ENCODE measurements at regions not wholly inside any gene's neighbourhood (a gene's known extent, or its start where the extent isn't known, plus 50 kb on each side); places are given as distances from the start of the nearest gene placed in this dataset.

DNA sequence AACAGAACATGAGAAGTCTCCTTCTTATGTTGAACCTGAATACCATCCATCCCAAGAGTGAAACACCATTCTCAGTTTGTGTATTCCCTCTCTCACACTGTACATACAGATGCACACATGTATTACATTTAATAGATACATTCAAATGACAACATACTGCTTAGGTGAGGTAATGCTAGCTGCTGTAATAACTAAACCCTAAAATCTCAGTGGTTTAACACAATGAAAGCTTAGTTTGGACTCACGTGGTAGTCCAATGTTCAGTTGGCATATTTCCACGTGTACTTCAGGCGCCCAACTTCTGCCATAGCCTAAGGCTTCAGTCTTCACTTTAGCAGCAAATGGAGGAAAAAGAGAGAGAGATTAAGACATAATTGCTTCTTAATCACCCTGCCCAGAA is 351.1 kb upstream of the PMFBP1 start:
- in situ Hi-C loops (cut with HindIII; ENCODE audit: low sequenced_read_pairs): loop anchor here (10.0 to 25.0 kb wide), 2 partner anchors 262 to 689 kb away; no protein-coding TSS in a partner anchor

DNA sequence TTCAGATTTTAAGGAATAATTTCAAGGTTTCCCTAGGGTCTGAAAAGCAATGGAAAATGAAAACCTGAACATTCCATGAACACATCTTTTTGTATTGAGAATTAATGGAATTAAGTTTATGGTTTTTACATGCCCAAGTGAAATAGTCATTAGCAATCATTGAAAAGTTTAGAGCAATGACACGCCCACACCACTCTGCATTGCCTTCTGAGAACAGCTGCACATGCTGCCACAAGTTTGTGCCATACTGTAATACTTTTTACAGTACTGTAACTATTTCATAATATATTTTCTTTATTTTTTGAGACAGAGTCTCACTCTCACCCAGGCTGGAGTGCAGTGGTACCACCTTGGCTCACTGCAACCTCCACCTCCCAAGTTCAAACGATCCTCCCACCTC is 345.2 kb upstream of the PMFBP1 start:
- in situ Hi-C loops (cut with HindIII; ENCODE audit: low sequenced_read_pairs): loop anchor here (25.0 kb wide), 1 partner anchor 695 kb away; no protein-coding TSS in a partner anchor

DNA sequence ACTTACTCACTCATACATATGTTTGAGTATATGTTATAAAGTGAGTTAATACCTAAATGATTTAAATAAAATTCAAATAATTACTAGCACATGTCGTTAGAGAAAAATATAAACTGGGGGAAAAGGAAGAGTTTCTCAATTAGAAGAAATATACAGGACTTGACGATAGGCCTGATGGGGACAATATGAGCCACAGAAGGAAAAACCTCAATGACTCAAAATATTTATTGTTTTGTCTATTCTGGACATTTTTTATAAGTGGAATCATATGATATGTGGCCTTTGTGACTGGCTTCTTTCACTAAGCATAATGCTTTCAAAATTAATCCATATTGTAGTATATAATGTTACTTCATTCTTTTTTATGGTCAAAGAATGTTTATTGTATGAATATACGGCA is 339.2 kb upstream of the PMFBP1 start:
- in situ Hi-C loops (cut with HindIII; ENCODE audit: low sequenced_read_pairs): loop anchor here (25.0 kb wide), 1 partner anchor 701 kb away; no protein-coding TSS in a partner anchor

DNA sequence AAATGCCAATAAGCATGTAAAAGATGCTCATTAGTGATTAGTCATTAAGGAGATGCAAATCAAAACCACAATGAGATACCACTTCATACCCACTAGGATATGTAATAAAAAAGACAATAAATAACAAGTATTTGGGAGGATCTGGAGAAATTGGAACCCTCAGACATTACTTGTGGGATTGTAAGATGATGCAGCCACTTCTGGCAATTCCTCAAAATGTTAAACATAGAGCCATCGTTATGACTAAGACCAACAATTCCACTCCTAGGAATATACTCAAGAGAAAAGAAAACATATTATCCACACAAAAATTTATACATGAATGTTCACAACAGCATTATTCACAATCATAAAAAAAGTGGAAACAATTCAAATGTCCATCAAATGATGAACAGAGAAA is 336.2 kb upstream of the PMFBP1 start:
- in situ Hi-C loops (cut with HindIII; ENCODE audit: low sequenced_read_pairs): loop anchor here (25.0 kb wide), 1 partner anchor 704 kb away; no protein-coding TSS in a partner anchor

DNA sequence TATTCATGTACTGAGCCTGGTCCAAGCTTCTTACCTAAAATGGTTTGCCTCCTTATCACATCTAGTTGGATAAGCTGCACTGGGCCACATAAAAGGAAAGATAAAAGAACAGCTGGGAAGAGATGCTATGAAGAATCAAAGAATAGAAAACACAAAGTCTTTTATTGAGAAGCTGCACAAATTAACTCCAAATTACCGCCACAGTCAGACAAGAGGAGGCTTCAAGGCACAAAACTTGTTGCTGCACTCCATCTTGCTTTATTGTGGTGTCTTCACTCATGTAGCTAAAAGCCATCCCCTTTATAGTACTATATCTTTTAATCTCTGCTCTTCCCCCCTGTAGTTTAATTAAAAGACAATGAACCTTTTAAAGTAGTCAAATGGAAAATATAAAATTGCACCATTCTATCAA is 330.6 kb upstream of the PMFBP1 start:
- in situ Hi-C loops (cut with HindIII; ENCODE audit: low sequenced_read_pairs): loop anchor here (25.0 kb wide), 1 partner anchor 710 kb away; no protein-coding TSS in a partner anchor

DNA sequence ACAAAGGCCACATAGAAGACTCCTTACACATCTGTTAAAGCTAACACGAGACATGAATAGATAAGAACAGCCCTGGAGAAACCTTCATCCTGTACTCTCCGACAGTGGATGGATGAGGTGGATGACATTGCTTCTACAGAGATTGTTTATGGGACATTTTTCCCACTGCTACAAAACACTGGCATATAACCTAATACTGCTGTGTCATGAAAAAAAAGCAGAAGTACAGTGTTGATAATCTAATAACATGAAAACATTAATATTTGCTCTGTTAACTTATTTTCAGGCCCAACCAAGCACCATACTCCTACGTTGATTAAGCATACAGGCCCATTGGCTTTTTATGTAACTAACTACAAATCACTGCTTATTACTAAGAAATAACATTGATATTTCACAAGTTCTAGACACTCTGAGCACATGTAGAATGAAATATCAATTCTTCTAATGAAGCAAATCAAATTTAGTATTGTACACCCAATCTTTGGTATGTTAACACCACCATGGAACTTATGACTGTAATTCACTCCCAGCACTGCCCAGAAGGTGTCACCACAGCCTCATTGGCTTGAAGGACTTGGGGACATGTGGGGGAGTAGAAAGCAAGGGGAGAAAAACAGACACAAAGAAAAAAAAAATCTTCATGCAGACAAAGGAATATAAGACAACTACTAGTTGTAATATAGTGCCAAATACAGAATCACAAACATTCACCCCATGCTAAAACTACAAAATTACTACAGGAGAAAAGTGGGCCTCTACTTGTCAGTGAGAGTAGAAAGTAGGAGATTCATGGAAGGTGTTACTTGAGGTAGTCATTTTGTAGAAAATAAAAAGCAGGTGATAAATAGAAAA is 330.0 kb upstream of the PMFBP1 start:
- in situ Hi-C loops (cut with HindIII; ENCODE audit: low sequenced_read_pairs): loop anchor here (25.0 kb wide), 1 partner anchor 710 kb away; no protein-coding TSS in a partner anchor

DNA sequence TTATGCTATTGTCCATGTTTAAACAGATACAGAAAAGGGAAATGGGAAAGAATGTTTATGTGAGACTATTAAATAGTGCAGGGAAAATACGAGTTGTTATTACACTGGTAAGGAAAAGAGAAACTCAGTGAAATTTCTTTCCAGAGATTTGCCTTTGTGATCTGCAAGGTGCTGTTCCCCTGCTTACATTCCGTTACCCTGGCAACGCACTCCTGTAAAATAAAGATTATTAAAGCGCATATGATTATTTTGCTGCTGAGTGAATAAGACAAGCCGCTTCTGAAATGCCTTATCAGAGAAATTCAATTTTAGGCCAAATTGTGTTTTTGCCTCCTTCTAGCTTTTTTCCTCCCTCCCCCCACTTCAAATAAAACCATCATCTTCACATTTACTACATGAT is 328.6 kb upstream of the PMFBP1 start:
- in situ Hi-C loops (cut with HindIII; ENCODE audit: low sequenced_read_pairs): loop anchor here (25.0 kb wide), 1 partner anchor 712 kb away; no protein-coding TSS in a partner anchor

DNA sequence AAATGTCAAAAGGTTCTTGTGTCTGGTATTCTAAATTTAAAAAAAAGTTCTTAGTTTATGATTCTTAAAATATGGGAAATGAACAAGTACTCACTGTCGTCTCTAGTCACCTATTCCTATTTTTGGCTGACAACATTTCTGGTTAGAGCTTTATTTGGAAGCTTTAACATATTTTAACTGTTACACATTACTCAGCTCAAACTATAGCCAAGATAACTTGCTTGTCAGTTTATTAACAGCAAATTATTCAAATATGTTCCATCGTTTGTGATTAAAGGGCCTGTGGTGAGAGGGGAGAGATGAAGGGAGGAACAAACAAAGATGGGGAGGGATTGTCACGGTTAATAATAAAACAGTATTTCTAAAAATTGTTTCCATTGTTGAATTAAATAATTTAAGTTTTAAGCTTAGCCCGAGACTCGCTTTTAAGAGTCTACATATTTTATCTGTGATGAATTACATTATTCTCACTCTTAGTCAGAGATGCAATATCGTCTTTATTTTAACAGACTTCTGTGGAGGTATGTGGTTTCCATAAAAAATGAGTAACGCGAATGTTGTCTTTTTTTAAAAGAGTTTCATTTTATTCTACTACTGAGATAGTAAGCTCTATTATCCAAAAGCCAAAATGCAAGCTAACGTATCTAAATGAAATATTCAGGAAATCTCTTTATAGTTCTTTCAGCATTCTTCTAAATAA is 321.9 kb upstream of the PMFBP1 start:
- in situ Hi-C loops (cut with HindIII; ENCODE audit: low sequenced_read_pairs): no loop called here

DNA sequence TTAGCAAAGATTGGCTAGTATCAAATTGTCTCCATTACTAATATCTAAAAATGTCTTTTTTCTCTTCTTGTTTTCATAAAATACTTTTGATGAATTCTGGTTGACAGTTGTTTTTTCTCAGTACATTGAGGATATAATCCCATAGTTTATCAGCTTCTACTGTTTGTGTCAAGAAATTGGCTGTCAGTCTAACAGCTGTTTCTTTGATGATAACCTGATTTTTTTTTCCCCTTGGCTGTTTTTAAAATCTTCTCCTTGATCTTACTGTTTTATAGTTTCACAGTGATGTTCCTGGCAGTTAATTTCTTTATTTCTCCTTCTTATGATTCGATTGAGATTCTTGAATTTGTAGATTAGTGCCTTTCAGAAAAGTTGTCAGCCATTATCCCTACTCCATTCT is 315.3 kb upstream of the PMFBP1 start:
- in situ Hi-C loops (cut with HindIII; ENCODE audit: low sequenced_read_pairs): no loop called here

DNA sequence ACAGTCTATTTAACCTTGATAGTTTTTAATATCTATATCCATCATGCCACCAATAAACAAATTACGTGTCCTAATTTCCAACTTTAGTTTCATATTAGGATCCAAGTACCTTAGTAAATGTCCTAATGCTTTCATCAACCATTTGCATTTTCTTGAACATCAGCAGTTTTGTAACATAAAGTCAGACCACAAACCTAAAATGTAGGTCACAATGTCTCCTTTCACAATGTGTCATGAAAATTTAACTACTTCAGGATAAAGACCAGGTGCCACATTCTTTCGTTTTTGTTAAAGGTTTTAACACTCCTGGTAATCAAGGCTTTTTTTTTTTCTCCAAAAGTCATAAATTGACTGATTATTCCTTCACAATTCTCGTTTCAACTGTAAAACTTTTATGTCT is 310.7 kb upstream of the PMFBP1 start:
- in situ Hi-C loops (cut with HindIII; ENCODE audit: low sequenced_read_pairs): no loop called here

DNA sequence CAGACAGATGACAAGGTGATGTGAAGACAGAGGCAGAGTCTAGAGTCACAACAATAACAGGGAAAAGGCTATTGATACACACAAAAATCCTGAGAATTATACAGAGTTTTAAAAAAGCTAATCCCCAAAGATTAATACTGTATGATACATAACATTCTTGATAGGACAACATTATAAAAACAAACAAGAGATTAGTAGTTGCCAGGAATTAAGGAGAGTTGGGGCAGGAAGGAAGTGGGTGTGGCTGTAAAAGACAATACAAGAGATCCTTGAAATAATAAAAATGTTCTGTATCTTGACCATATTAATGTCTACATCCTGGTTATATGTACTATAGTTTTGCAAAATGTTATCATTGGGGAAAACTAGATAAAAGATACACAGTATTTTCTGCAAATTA is 309.5 kb upstream of the PMFBP1 start:
- in situ Hi-C loops (cut with HindIII; ENCODE audit: low sequenced_read_pairs): no loop called here

DNA sequence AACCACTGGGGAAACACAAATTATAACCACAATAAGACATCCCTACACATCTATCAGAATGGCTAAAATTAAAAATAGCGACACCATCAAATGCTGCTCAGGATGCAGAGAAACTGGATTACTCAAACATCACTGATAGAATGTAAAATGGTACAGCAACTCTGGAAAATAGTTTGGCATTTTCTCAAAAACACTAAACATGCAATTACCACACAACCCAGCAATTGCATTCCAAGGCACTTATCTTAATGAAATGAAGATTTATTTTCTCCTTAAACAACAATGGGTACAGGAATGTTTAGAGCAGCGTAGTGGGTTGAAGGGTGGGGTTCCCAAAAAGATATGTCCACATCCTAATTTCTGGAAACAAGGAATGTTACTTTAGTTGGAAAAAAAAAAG is 309.0 kb upstream of the PMFBP1 start:
- in situ Hi-C loops (cut with HindIII; ENCODE audit: low sequenced_read_pairs): no loop called here

DNA sequence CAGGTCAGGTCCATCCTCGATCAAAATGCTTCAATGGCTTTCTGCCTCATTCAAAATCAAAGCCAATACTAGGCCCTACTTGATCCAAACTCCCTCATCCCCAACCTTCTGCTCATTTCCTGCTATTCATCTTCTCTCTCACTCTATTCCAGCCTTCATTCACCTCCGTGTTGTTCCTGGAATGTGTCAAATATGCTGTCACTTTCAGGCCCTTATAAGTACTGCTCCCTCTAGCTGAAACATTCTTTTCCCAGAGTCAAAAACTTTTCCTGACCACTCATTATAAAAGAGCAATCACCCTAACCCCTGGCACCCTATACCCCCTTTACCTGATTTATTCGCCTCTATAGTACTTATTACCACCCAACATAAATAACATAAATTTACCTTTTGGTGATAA is 303.7 kb upstream of the PMFBP1 start:
- in situ Hi-C loops (cut with HindIII; ENCODE audit: low sequenced_read_pairs): no loop called here

DNA sequence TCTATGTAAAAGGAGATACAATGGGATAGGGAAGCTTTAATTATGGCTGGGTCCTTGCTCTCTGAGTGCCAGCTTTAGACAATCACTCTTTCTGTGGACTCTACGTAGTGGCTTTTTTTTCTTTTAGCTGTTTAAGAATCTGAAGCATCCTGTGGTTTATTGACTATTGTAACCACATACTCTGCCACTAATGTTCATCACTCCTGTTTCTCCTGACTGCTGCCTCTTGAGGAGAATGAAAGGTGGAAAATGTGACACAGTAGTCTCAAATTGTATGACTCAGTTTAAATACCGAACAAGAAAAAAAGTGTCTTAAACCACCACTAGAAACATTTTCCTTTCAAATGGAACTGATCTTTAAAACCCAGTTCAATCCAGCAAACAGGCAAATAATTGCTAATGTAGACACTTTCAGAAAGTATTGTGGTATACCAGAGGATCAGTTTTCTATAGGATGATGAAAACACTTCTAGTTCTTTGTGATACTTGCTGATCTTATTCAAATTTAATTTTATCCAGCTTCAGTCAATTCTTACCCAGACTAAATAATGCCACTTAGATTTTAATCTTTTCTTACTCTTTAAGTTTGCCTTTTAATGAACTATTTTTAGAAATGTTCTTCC is 302.7 kb upstream of the PMFBP1 start:
- in situ Hi-C loops (cut with HindIII; ENCODE audit: low sequenced_read_pairs): no loop called here

DNA sequence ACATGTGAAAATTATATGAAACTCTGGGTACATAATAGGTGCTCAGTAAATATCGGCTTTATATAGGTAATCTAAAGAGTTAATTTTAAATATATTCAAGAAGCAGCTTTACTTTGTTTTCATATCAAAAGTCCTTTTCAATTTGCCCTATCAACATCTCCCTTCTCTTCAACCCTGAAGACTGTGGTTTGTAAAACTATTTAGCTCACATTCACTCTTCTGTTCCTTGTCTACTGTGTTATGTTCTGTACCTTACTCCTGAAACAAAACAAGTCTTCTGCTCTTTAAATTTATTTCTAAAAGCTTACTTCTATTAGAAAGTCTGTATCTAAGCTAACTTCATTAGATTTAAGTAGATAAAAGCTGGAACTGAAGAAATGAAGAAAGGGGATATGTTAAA is 301.7 kb upstream of the PMFBP1 start:
- in situ Hi-C loops (cut with HindIII; ENCODE audit: low sequenced_read_pairs): no loop called here

DNA sequence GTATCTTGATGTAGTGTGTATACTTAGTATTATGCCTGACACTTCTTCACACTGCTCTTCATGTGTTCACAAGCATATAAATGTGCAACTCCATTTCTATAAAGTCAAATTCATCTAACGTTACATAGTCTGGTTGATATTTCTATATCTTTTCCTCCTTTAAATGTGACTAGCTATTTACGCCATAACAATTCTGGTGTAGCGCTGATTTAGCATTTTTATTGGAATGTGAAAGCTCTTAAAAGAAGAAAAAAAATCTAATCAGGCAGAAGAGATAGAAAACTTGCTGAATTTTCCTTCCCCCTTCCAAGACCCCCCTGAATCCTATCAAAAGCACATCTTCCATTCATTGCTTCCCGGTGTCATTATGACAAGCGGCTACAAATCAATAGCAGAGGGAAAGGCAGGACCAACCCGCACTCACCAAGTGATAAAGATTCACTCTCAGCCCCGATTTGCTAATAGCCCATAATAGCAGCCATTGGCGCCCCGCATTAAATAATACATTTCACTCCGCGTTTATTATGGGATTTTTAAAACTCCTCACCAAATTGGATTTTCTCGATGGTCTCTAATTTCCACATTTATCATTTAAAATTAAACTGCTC is 299.5 kb upstream of the PMFBP1 start:
- in situ Hi-C loops (cut with HindIII; ENCODE audit: low sequenced_read_pairs): no loop called here

DNA sequence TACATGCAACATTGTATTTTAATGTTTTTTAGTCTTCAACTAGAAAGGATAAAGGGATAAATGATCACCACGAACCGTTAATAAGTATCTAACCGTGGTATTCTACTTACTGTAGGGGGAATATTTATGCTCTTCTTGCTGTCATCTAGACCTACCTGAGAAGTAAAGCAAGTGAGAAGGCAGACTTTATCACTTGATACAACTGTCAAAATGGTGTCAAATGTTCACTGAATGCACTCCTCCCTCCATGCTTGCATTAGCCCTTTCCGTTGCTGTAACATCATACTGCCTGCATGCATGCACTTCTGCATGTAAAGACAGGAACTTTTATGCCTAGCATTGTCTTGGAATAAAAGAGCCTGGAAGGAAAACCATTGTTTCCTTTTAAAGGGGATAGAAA is 298.6 kb upstream of the PMFBP1 start:
- in situ Hi-C loops (cut with HindIII; ENCODE audit: low sequenced_read_pairs): no loop called here

DNA sequence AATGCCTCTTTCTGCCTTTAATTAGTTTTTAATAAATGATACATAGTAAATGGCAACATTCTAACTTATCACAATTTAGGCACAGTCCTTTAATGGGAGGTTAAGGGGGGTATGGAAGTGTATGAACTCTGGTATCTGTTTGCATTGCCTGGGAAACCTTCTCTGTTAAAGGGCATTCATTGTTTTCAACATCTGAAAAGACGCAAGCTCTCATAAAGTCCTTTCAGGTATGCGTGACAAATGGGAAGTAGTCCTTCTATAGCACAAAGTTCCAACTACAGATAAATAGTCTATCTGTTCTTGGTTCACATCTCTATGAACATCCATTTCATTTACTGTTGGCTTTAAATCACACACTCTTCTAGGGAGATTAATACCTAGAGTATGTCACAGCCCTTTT is 298.0 kb upstream of the PMFBP1 start:
- in situ Hi-C loops (cut with HindIII; ENCODE audit: low sequenced_read_pairs): loop anchor here (10.0 kb wide), 1 partner anchor 225 kb away; no protein-coding TSS in a partner anchor

DNA sequence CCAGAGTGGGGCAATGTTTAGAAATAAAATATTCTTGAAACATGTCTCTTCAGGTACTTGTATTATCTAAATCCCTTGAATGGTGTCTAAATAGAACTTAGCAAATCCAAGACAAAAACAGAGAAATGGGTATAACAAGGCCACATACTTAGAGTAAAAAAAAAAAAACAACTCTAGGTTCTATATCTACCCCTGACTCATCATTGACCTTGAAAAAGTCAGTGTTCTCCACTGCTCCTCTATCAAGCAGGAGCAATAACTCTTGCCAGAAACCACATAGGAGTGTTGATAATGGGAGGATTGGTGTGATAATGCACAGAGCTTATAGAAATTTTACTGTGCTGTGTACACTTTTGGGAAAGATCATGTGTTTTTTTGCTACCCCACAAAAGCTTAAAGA is 296.6 kb upstream of the PMFBP1 start:
- in situ Hi-C loops (cut with HindIII; ENCODE audit: low sequenced_read_pairs): loop anchor here (10.0 kb wide), 1 partner anchor 224 kb away; no protein-coding TSS in a partner anchor

DNA sequence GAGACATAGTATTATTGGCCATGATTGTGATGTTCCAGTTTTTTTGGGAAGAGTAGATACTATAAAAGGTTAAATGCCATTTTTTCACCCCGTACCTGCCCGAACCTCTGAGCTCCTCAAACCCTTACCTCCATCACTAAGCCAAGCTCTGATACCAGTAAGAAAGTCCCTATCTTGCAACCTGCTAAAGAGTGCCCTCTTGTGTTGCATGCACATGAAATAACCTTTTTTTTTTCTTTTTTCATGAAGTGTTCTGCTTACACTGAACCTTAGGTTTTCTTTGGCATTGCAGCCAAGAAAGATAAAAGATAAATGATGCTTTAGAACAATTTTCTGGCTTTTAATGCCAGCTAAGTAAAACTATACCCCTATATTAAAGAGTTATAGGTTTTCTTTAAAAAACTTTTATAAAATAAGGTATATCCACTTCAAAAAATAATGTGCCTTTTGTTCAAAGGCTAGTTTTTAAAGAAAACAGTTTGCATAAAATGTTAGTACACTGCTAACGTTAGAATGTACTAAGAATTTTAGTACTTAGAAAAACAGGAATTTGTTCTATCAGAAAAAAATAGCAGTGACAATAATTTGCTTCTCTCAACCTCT is 295.3 kb upstream of the PMFBP1 start:
- in situ Hi-C loops (cut with HindIII; ENCODE audit: low sequenced_read_pairs): loop anchor here (10.0 kb wide), 1 partner anchor 222 kb away; no protein-coding TSS in a partner anchor

All from endothelial cell of hepatic sinusoid (primary cell).